GM18873 (cell line): ENCODE measurements at regions not wholly inside any gene's neighbourhood (a gene's known extent, or its start where the extent isn't known, plus 50 kb on each side); places are given as distances from the start of the nearest gene placed in this dataset.
"Not testable (repeated sequence)": the region's sequence is repeated elsewhere in the genome, so short reads cannot be mapped to it uniquely, and the experiment has no call there.

Source experiments
- ATAC-seq: cut with Tn5 transposase; IDR thresholded peaks from one replicate; pipeline ENCODE4 v1.9.1; 2021; ENCODE audit warnings: mild to moderate bottlenecking, moderate library complexity, moderate number of reproducible peaks; ENCODE audit not compliant: unreplicated experiment, low FRiP score

DNA sequence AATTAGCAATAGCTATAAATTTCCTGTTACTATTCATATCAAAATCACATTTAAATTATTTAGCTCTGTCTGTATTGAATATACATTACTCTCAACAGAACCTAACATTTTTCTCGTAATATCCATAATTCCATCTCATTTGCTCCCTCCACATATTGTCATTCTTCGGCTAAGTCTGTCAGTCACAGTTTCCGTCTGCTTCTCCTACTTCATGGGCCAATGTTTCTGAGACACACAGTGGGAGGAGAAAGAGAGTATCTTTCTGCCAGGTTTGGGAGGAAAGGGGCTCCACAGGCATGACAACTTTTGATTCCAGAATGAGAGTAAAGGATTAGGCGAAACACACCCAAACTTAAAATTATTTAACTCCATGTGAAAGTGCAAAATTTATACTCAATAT lies 273.1 kb upstream of the SMIM21 start:
- no peak for ATAC-seq

DNA sequence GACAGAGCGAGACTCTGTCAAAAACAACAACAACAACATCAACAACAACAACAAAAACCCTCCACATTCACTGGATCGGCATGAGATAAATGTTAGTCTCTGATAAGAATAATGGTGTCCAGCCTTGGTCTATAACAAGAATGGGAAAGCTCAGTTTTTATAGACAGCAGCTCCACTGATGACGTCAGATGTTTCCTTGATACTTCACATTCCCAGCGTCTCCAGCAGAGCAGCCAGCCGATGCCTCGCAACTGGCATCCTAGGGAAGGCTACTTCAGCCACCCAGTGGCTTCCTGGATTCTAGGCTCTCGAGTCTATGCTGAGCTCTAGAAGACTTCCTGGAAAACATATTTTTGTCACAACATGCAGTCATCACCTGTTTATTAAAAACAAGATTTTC lies 271.4 kb upstream of the SMIM21 start:
- ATAC-seq = no peak

- no peak for ATAC-seq
Measured at GRCh38 chr18:75697493-75697892, 270.0 kb upstream of the SMIM21 start.

- no peak for ATAC-seq
Measured at GRCh38 chr18:75696391-75696790, 268.9 kb upstream of the SMIM21 start.

GRCh38 chr18:75694292-75694691 lies 266.8 kb upstream of the SMIM21 start:
- ATAC-seq = no peak

DNA sequence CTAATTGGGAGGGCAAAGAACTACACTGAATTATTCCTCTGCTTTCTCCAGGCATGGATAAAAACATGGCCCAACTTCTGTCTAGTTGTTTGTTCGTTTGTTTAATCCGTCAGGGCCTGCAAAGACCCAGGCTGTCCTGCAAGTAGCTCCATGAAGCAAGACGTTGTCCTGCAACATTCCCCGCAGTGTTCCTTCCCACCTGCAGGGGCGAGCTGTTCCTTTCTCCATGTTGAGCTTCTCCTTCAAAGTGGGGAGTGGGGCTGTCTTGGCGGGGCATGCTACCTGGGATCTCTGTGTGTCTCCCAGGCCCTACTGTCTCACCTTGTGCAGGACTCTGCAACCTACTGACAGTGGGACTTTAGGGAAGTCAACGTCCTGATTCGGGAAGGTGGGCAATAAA lies 264.0 kb upstream of the SMIM21 start:
- no peak for ATAC-seq

DNA sequence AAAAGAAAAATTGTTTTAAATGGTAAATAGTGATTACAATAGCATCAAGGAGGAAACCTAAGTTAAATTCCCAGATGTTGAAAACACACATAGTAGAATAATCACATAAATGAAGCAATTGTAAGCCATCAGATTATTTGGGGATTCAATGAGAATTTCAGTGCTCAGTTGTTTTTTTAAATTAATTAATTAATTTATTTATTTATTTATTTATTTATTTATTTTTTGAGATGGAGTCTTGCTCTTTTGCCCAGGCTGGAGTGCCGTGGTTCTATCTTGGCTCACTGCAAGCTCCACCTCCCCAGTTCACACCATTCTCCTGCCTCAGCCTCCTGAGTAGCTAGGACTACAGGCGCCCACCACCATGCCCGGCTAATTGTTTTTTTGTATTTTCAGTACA lies 262.8 kb upstream of the SMIM21 start:
- not testable (repeated sequence) for ATAC-seq

- ATAC-seq = no peak
Measured at GRCh38 chr18:75687626-75688025, 260.1 kb upstream of the SMIM21 start.

DNA sequence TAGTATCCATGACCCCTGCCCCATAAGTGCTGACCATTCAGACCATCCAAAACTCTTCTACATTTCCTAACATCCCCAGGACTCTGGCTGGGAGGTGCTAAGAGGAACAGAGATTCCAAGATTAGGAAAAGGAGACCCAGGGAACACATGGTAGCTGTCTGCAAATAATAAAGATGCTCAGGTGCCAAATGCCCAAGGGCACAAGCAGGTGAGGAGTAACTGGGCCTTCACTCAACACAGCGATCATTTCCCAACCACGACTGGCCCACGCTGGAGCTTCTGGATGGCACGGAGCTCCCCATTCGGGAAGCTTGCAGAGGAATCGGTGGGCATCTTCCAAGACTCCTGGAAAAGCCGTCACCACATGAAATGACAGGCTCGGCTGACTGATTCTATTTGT lies 255.9 kb upstream of the SMIM21 start:
- no peak for ATAC-seq

DNA sequence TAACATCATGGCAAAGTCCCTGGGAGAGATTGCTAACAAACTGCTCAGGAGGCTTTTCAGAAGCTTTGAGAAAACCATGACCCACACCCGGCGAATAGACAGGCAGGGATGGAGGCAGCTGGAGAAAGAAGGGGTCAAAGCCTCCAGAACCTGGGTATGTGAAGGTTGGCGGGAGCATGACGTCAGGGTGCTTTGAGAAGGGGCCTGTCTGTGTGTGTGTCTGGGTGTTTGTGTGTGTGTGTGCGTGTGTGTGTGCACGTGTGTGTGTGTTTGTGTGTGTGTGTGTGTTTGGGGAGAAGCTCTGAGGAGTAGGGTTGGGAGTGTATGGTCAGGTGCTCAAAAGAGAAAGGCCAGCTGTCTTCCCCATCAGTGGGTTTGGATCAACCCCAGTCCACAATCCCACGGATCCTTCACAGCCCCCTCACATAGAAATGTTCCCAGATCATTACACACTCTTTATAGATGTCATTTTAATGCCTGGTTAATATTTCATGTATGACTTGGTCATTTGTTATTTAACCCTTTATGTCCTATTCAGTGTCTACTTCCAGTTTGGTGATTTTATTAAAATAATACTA lies 254.1 kb upstream of the SMIM21 start:
- no peak for ATAC-seq

DNA sequence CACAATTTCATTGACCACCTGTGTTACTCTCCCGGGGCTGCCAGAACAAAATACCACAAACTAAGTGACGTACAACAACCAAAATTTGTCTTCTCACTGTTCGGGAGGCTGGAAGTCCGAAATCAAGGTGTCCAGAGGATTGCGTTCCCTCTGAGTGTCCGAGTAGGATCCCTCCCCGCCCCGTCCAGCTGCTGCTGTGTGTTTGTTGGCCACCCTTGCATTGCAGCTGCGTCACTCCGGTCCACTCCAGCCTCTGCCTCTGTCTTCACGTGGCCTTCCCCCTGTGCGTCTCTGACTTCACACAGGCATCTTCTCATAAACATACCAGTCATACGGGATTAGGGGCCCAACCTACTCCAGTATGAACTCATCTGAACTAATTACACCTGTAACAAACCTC lies 251.8 kb upstream of the SMIM21 start:
- ATAC-seq = no peak

DNA sequence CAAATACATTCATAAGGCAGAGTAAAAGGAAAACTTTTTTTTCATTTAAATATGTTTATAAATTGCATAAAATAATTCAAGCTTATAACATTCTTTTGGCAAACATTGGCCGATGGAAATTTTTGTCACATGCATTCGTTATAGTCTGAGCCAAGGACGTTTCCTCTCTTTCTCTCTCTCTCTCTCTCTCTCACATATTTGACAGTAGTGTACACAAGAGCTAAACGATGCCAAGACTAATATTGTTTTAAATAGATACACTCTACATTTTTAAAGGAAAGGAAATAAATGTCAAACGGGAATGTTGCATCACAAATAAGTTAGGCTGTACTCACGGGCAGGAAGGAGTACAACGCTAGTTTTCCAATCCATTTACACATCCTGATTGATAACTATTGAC lies 251.1 kb upstream of the SMIM21 start:
- ATAC-seq = no peak

GRCh38 chr18:75677696-75678455 lies 250.4 kb upstream of the SMIM21 start:
- ATAC-seq = no peak

GRCh38 chr18:75660932-75661331 lies 233.4 kb upstream of the SMIM21 start:
- no peak for ATAC-seq

- no peak for ATAC-seq
Measured at GRCh38 chr18:75659535-75660023, 232.1 kb upstream of the SMIM21 start.

GRCh38 chr18:75658330-75658729 lies 230.8 kb upstream of the SMIM21 start:
- ATAC-seq = no peak

- no peak for ATAC-seq
Measured at GRCh38 chr18:75656563-75657247, 229.2 kb upstream of the SMIM21 start.

GRCh38 chr18:75656035-75656434 lies 228.5 kb upstream of the SMIM21 start:
- no peak for ATAC-seq

DNA sequence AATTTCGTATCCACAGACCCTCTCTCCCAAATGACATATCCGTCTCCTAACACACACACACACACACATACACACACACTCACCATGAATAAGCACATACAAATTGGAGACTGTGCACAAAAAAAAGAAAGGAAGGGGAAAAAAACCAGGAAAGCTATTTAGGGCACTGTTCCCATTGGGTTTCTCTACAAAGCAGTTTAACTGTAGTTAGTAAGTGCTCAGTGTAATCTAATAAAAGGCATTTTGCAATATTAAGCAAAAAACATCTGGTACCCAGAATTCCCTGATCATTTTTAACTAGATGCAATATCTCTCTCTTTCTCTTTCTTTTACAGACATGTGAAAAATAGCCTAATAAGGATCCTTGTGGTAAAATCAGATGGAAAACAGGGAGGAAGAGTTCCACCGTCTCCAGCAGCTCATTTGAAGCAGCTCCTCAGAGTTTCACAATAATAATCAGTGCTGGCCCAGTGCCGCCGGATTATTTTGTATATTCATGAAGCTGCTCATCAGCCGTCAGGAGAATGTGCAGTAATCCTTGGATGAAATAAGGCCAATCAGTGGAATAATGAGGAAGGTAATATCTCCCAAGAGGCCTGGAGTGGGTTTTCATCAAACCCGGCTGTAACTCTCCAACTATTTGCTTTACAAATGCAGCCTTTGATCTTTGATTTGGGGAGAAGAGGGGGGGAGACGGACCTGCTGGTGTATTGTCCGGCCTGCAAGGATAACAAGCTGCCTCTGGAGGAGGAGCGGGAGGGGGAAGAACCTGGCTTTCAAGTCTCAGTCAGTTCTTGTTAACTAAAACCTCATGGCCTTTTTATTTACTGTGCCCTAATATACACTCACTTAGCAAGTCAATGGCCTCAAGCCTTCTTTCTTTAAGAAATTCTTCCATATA lies 227.6 kb upstream of the SMIM21 start:
- no peak for ATAC-seq

- no peak for ATAC-seq
Measured at GRCh38 chr18:75654386-75654785, 226.9 kb upstream of the SMIM21 start.

DNA sequence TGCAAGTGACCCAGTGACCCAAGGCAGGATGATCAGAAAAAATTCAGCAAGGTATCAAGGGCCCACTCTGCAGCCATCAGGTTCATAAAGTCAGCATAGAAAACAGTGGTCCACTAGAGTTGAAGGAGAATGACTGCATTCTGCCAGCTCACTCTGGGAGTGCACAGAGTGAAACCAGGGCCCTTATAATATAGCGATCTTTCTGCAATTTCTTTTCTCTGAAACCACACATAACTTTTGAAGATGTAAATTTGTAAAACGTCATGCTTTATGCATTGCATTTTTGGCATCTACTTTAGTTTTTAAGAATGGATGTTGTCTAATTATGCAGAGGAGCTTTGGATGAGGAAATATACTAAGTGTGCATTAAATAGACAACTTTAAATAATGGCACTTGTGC lies 225.0 kb upstream of the SMIM21 start:
- no peak for ATAC-seq
